T-helper 1 cell treated with Interleukin-12 subunit alpha and Interleukin-12 subunit beta and Interleukin-4 antibody, amounts not matched to agents 30 ng/mL and 1 ng/mL, for 36 hours (primary cell): ENCODE measurements at regions not wholly inside any gene's neighbourhood (a gene's known extent, or its start where the extent isn't known, plus 50 kb on each side); places are given as distances from the start of the nearest gene placed in this dataset.
"Not testable (repeated sequence)": the region's sequence is repeated elsewhere in the genome, so short reads cannot be mapped to it uniquely, and the experiment has no call there.

Source experiments
- intact Hi-C: fragments of 100-400 bp; cut with micrococcal nuclease; formaldehyde crosslinking; loops from one replicate; pipeline ENCODE4 v1.15.1; 2024

DNA sequence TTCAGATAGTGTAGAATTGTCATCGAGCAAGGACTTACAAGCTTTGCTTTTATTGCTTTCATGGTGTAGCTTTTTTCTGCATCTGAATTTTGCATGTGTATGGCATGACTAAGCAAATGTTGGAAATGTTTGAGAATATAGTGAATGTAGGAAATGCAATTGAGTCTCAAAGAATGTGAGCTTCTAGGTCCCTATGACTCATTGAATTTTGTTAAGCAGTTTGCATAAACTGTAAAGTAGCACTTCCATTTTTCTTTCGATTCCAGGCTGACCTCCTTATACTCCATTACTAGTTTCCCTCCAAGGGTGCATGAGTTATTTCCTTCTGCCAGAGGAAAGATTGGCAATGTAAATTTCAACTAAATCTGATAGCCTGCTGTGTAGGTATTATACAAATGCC is 619.2 kb downstream of the DIPK2A start:
- intact Hi-C loops: no loop called here

DNA sequence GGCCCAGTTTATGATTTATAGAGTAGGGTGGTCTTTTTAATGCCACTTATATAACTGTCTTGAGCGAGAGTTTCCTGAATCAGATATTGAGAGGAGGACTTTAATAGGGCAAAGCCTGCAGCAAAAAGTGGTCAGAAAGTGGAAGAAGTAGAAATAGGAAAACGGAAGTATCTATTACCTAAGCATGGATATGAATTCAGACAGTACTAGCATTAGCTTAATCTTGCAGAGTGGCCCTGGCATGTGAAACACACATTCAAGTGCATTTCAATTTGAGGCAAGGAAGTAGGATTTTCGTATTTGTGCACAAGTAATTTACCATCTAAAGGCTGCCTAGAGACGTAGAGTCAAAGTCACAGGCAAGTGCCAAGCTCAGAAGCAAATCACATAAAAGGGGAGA is 622.3 kb downstream of the DIPK2A start:
- intact Hi-C loops: no loop called here

DNA sequence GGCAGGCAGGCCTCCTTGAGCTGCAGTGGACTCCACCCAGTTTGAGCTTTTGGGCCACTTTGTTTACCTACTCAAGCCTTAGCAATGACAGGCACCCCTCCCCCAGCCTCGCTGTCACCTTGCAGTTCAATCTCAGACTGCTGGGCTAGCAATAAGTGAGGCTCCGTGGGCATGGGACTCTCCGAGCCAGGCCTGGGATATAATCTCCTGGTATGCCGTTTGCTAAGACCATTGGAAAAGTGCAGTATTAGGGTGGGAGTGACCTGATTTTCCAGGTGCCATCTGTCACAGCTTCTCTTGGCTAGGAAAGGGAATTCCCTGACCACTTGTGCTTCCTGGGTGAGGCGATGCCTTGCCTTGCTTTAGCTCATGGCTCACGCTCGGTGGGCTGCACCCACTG is 648.6 kb downstream of the DIPK2A start:
- intact Hi-C loops: not testable (repeated sequence)

DNA sequence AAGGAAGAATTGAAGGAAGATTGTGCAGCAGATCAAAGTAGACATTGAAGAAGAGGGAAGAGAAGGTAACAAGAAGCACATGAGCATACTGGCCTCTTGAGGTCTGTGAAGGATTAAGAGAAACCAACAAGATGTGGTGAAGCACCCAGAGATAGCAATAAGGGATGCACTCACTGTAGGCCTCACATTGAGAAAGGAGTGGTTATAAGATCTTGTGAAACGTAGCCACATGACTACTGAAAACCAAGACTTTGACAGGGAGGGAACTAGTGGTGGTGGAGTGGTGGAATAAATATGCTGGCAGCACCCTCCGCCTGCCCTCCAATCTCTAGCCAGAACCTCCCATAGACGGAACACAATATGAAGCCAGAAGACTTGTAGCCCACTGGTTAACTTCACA is 651.2 kb downstream of the DIPK2A start:
- intact Hi-C loops: no loop called here

DNA sequence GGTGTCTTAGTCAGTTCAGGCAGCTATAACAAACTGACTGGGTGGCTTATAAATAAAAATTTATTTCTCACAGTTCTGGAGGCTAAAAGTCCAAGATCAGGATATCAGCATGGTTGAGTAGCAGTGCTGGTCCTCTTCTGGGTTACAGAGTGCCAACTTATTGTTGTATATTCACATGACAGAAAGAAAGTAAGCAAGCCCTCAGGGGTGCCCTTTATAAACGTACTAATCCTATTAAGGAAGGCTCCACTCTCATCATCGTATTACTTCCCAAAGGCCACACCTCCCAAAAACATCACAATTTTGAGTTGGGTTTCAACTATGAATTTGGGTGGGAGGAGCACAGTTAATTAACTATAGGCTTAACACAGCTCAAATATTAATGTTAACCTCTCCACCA is 653.0 kb downstream of the DIPK2A start:
- intact Hi-C loops: no loop called here

DNA sequence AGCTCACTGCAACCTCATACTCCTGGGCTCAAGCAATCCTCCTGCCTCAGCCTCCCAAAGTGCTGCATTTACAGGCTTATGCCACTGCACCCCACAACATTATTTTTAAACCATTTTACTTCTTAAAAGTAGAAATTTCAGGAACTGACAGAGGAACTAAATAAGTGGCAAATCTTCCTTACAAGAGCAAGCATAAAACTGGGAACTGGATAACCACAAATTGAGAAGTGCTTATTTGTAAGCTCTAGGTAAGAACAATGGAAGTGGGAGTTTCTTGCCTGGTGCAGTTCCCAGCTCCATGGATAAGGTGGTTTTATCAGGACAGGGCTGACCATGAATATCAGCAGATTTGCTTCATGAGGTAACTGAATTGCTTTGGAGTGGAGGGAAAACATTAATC is 655.2 kb downstream of the DIPK2A start:
- intact Hi-C loops: no loop called here

DNA sequence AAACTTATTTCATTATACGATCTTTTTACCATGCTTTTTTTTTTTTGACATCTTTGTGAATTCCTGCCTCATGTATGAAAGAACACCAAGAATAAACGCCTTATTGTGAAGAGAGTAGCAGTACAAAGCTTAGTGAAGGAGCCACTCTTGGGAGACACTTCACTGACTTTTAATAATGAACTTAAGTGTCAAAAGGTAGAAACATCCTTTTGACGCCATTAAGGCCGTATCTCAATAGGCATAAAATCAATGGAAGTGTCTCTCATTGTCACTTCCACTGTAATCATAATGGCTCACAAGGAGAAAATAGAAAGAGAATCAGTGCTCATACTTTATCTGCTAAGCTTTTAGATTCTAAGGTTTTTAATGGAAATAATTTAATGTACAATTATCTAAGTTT is 657.8 kb downstream of the DIPK2A start:
- intact Hi-C loops: no loop called here

DNA sequence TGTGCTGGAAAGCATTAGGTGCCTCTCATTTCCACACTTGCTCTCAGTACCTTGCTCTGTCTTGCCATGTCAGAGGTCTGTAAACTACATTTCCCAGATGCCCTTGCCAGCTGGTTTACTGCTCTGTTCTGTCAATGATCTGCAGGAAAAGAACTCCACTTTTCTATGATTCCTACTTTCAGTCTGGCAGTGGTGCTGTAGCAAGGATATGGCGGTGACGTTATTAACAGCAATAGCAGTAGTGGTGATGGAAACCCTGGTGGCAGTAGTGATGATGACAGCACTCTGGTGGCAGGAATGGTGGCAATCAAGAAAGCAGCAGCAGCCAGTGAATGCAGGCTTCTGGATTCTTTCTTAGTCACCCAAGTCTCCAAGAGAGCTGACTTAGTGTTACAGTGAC is 665.2 kb downstream of the DIPK2A start:
- intact Hi-C loops: no loop called here

DNA sequence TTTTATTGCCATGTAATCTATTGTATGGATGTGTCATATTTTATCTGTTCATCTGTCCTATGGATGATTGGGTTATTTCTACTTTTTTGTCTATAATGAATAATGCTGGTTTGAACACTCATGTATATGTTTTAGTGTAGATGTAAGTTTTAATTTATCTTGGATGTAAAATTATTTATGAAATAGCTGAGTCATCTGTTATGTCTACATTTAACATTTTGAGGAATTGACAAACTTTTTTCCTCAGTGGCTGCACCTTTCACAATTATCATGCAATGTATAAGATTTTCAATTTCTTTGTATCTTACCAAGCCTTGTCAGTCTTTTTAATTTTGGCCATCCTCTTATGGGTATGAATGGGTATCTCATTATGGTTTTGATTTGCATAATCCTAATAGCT is 666.4 kb downstream of the DIPK2A start:
- intact Hi-C loops: no loop called here

DNA sequence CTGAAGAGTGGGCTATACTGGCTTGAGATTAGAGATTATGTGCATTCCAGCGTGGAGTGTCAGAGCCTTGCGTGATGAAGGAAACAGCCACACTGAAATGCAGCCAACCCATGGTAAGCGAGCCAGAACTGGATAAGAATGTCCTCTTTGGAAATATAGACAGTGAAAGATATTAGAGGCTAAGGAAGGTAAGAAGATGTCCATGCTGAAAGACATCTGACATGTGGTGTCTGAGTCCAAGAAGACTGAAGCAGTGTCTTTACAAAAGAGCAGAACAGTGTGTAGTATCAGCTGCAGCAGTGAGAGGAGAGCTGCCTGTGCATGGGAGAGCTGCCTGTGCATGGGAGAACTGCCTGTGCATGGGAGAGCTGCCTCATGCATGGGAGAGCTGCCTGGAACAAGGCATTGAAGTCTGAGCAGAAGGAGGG is 672.2 kb downstream of the DIPK2A start:
- intact Hi-C loops: no loop called here

DNA sequence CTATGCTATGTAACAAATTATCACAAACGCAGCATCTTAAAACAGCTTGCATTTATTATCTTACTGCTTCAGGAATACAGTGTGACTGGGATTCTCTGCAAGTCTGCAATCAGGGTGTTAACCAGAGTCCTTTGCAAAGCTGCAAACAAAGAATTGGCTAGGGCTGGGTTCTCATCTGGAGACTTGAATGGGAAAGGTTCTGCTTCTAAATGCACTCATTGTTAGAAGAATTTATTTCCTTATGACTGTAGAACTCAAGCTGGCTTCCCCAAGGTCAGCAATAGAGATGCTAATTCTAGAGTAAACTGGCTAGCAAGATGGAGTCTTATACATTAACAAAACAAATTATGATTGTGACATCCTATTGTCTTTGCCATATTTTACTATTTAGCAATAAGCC is 673.7 kb downstream of the DIPK2A start:
- intact Hi-C loops: no loop called here

DNA sequence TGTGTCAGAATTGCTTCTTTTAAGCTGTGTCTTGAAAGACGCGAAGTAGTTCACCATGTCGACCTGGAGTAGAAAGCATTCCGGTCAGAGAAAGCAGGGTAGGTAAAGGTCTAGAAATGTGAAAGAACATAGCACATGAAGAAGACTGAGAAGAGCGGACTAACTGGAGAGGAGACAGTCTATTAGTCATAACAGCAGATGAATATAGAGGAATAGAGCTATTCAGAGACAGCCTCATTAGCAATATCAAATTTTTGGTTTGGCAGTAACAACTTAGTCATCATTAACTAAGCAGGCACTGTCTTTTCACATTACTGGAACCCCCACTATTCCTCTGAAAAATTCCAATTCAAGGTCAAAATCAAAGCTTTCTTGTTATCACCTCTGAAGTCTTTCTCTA is 678.8 kb downstream of the DIPK2A start:
- intact Hi-C loops: no loop called here

DNA sequence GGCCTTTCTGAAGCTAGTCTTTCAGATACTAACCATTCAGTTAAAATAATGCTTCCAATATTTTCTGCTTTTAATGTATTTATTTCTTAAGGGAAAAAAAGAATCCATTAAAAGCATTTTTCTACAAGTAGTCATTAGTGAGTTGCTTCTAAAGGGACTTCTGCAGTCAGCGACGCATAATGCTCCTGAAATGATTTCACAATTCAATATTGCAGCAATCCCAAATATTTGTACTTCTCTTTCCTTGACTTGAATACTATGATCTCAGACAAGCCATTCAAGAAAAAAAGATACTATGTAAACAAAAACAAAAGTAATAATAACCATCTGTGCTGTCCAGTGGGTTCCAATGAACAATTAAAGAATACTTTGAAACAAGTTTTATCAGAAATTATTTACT is 681.0 kb downstream of the DIPK2A start:
- intact Hi-C loops: no loop called here

DNA sequence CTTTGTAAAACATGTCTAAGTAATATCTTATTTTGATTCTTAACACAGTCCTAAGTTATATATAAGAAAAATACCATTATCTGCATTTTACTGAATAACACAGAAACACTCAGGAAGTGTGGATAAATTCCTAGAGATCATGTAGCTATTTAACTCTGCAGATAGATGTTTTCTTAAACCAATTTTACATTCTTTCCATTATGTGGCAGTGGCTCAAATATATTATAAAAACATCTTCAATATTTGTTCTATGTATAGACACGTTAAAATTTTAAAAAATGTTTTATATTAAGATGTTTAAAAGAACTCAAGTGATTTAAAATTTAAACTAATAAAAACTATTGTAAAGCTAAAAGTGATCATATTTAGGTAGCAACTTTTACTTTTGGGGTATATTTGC is 683.8 kb downstream of the DIPK2A start:
- intact Hi-C loops: no loop called here

DNA sequence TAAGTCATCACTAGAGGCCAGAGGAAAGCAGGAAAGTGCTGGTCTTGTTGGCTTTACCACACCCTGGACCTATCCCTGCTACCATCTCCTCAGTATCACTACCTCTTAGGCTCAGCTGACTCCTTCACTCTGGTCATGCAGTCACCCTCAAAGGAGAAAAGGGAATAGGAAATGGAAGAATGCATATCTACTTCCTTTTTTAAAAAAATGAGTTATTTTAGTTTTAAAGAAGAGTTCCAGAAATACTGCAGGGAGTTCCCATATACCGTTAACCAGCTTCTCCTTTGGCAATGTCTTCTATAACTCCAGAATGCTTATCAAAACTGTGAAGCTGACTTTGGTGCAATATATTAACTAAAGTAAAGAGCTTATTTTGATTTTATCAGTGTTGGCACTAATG is 688.6 kb downstream of the DIPK2A start:
- intact Hi-C loops: no loop called here

DNA sequence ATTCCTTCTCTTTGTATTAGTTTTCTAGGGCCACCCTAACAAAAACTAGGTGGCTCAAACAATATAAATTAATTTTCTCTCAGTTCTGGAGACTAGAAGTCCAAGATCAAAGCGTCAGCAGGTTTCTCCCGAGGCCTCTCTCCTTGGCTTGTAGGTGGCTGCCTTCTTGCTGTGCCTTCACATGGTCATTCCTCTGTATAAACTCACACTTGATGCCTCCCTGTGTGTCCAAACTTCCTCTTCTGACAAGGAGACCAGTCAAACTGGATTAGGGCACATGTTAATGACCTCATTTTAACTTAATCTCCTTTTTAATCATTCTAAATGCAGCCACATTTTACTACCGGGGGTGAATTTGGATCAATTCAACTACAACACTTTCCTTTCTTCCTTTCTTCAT is 691.1 kb downstream of the DIPK2A start:
- intact Hi-C loops: no loop called here

DNA sequence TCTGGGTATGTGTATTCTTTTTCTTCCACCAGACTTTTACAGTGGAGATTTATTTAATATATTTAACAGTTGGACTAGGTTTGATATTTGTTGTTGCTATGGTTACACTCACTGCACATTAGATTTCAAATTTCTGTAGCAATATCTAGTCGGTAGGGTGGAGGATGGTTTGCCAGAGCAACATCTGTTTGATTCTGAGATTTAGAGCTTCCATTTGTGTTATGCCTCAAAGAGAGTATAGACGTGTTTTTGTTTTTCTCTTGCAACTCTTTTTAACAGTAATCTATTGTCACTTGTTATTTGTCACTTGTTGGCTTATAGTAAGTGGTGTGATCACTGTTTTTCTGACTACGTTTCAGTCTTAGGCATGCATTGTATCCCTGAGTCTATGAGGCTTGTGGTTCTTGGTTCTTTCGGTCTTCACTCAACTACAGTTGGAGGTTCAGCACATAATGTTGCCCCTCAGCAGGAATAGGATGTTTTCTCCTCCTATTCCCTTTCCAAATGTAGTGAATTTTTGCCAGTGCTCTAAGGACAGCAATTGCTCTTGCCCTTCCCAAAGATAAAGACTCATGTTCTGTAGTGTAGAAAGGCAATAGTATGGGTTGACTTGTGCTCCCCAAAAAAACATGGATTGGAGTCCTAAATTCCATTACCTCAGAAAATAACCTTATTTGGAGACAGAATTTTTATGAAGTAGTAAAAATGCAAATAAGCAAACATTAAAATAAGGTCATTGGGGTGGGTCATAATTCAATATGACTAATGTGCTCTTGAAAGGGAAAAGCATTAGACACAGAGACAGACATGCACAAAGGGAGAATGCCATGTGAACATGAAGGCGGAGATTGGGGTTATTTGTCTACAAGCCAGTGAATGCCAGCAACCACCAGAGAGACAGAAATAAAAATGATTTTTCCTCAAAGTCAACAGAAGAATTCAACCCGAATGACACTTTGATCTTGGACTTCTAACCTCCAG is 692.1 kb downstream of the DIPK2A start:
- intact Hi-C loops: no loop called here

DNA sequence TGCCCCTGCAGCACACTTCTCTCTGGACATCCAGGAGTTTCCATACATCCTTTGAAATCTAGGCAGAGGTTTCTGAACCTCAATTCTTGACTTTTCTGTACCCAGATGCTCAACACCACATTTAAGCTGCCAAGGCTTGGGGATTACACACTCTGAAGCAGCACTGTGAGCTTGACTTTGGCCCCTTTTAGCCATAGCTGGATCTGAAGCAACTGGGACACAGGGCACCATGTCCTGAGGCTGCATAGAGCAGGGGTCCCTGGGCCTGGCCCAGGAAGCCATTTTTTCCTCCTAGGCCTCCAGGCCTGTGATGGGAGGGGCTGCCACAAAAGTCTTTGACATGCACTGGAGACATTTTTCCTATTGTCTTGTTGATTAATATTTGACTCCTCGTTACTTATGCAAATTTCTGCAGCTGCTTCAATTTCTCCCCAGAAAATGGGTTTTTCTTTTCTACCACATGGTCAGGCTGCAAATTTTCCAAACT is 694.0 kb downstream of the DIPK2A start:
- intact Hi-C loops: no loop called here

DNA sequence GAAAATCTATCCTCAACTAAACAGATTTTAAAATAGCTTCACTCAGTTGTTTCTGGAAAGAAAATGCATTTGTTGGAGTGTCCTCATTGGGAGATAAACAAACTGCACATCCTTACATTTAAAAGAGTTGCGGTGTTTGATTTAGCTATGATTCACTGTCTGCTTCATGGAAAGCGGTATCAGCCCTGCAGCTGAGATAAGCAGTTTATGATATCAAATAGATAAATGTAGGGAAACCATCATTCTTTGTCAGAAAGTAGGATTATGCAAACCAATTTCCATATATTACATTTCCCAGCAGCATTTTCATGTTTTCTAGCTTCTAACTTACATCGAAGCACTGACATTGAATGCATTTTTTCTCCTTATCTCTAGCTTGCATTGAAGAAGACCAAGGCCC is 698.9 kb downstream of the DIPK2A start:
- intact Hi-C loops: no loop called here

DNA sequence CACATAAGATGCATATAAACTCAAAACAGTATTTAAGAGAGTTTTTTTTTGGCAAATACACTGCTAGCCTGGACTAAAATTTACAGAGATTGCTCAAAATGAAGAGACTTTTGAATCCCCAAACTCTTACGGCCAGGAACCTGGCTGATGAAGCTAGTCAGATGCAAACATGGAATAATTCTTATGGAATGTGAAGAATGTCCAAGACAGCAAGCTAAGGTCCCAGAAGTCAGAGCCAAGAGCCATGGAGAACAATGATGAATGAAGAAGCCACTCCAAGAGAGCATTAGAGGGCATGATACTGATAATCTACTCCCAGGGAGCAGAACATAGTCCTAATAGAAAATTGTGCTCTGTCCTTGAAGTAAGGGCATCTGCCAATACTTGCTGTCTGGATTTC is 705.5 kb downstream of the DIPK2A start:
- intact Hi-C loops: no loop called here

DNA sequence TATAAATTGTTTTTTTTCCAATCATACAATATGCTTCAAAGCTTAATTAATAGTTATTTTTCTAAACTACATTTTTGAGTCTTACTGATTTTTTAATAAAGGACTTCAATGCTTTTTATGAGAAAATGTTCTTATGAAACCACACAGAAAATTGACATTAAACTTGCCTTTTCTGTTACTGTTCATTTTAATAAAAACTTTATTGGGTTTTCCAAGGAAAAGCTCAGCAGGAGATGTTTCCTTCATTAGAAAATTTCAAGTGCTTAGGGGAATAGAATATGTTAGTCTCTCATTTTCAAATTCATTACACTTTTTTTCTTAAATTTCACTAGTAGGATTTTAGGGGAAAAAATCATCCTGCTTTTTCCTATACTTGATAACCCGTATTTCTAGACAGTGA is 711.4 kb downstream of the DIPK2A start:
- intact Hi-C loops: no loop called here

DNA sequence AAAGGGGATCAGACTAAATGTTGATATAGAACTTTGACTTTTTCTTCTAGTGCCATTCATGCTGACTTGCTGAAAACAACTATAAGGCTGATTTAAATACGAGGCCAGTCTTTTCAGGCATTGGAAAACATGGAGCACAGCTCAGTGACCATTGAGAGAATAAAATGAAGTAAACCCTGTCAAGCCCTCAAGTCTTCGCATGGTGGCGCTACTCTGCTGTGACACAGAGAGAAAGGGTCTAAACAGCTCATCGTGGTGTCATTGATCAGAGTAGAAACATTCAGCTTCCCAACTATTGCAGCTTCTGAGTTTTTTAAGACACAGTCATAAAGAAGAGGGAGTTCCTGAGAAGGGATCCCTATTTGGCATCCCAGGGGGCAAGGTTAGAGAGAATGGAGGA is 716.2 kb downstream of the DIPK2A start:
- intact Hi-C loops: no loop called here

DNA sequence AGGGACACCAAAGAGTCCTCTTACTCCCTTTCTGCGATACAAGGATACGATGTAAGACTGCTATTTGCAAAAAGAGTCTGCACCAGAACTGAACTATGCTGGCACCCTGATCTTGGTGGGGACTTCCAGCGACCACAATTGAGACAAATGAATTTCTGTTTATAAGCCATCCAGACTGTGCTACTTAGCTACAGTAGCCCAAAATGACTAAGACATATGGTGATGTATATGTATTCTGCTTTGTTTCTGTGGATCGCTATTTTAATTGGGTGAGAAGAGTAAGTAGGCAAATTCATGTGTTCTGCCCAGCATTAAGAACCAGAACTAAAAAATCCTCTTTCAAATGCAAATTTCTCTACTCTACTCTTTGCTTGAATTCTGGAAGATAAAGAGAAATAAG is 720.9 kb downstream of the DIPK2A start:
- intact Hi-C loops: no loop called here
